Right forelimb (tissue), 1 donor: ENCODE measurements at regions not wholly inside any gene's neighbourhood (a gene's known extent, or its start where the extent isn't known, plus 50 kb on each side); places are given as distances from the start of the nearest gene placed in this dataset.
"Not testable (repeated sequence)": the region's sequence is repeated elsewhere in the genome, so short reads cannot be mapped to it uniquely, and the experiment has no call there.

ENCODE experiments used
- DNase-seq: peaks from one replicate; pipeline ENCODE4 v3.0.0-alpha.2; 2018

DNA sequence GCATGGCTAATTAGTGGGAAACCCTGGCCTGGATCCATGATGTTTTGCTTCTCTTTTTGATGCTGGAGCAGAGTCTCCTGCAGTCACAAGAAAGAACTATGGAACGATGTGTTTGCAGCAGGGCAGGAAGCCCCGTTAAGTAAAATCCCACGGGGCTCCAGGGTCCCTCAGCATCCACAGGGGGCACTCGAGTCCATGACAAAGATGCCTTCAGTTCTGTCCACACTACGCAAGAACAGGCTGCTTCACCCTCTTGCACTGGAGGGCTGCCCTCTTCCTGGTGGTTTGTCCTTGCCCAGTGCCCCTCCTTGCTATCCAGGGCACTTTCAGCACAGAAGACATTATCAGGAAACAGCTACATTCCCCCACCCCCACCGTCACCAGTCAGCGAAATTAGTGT lies 196.9 kb downstream of the POTED start:
- not testable (repeated sequence) for DNase-seq

DNA sequence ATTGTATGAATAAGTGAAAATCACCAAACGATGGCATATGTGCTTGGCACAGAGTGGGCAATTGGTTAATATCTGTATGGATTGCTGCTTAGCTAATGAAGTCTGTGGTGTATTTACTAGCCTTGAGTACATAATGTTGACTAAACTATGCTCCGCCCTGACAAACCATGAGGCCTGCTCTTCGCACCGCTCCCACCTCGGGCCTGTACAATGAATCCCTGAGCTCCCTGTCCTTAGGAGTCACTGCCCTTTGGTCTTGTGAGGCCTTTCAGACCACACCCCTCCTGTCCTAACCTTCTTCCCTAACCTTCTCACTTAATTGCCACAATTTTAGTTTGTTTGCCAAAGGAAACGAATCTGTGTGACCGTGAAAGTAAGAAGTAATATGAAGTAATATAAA lies 193.2 kb downstream of the POTED start:
- not testable (repeated sequence) for DNase-seq
